Smooth muscle cell of the brain vasculature (primary cell): ENCODE measurements at regions not wholly inside any gene's neighbourhood (a gene's known extent, or its start where the extent isn't known, plus 50 kb on each side); places are given as distances from the start of the nearest gene placed in this dataset.

Experiments
- DNase-seq: peaks from one replicate; pipeline ENCODE4 v3.0.0-alpha.2; 2012; ENCODE audit warnings: low read depth, low spot score

- no peak for DNase-seq
Observed at GRCh38 chr10:131560166-131560565, 248.6 kb upstream of the TCERG1L start.

GRCh38 chr10:131560706-131561355, 249.3 kb upstream of the TCERG1L start:
- no peak for DNase-seq

GRCh38 chr10:131561897-131562296, 250.4 kb upstream of the TCERG1L start:
- DNase-seq = no peak

GRCh38 chr10:131563411-131563810, 251.9 kb upstream of the TCERG1L start:
- DNase-seq = no peak

- no peak for DNase-seq
Observed at GRCh38 chr10:131567279-131568162, 256.0 kb upstream of the TCERG1L start.

- DNase-seq = no peak
Observed at GRCh38 chr10:131568866-131569265, 257.3 kb upstream of the TCERG1L start.

- no peak for DNase-seq
Observed at GRCh38 chr10:131569851-131570715, 258.6 kb upstream of the TCERG1L start.

- no peak for DNase-seq
Observed at GRCh38 chr10:131570716-131571307, 259.3 kb upstream of the TCERG1L start.

- no peak for DNase-seq
Observed at GRCh38 chr10:131571346-131571745, 259.8 kb upstream of the TCERG1L start.

- DNase-seq = no peak
Observed at GRCh38 chr10:131571865-131572264, 260.3 kb upstream of the TCERG1L start.

GRCh38 chr10:131573256-131573655, 261.7 kb upstream of the TCERG1L start:
- DNase-seq = no peak

- DNase-seq = no peak
Observed at GRCh38 chr10:131573707-131574106, 262.2 kb upstream of the TCERG1L start.

GRCh38 chr10:131574363-131574706, 262.8 kb upstream of the TCERG1L start:
- no peak for DNase-seq

- no peak for DNase-seq
Observed at GRCh38 chr10:131574707-131575430, 263.3 kb upstream of the TCERG1L start.

GRCh38 chr10:131575877-131576276, 264.4 kb upstream of the TCERG1L start:
- no peak for DNase-seq

- no peak for DNase-seq
Observed at GRCh38 chr10:131576341-131577177, 265.0 kb upstream of the TCERG1L start.

- DNase-seq = no peak
Observed at GRCh38 chr10:131577178-131577555, 265.6 kb upstream of the TCERG1L start.

- DNase-seq = no peak
Observed at GRCh38 chr10:131577786-131578471, 266.4 kb upstream of the TCERG1L start.

- DNase-seq = no peak
Observed at GRCh38 chr10:131578472-131578970, 267.0 kb upstream of the TCERG1L start.
